OCI-LY1 (cell line): ENCODE measurements at regions not wholly inside any gene's neighbourhood (a gene's known extent, or its start where the extent isn't known, plus 50 kb on each side); places are given as distances from the start of the nearest gene placed in this dataset.

Experiments used
- H2AFZ ChIP-seq: fragments of 200-600 bp; sonication (generic), shearing (Covaris generic); 2 replicates; pipeline ENCODE4 v1.6.0; 2014; ENCODE audit warnings: antibody characterized with exemption, mild to moderate bottlenecking, low read length
- H3F3A ChIP-seq: fragments of 200-600 bp; sonication (generic), shearing (Covaris generic); 2 replicates; pipeline ENCODE4 v1.6.0; 2014; ENCODE audit warnings: mild to moderate bottlenecking, antibody characterized with exemption, low read length, moderate library complexity; ENCODE audit not compliant: insufficient read depth
- H3K27ac ChIP-seq: fragments of 200-600 bp; sonication (generic); 2 replicates; pipeline ENCODE4 v1.5.1; 2014; ENCODE audit warnings: low read length, mixed run types, mild to moderate bottlenecking, low read depth; ENCODE audit not compliant: poor library complexity, severe bottlenecking
- H3K27me3 ChIP-seq: fragments of 200-600 bp; sonication (generic); 2 replicates; pipeline ENCODE4 v1.6.0; 2014; ENCODE audit warnings: antibody characterized with exemption, mild to moderate bottlenecking, low read length, moderate library complexity; ENCODE audit not compliant: insufficient read depth
- H3K36me3 ChIP-seq: fragments of 200-600 bp; sonication (generic); 2 replicates; pipeline ENCODE4 v1.6.1; 2014; ENCODE audit warnings: mild to moderate bottlenecking, antibody characterized with exemption, low read length, moderate library complexity, mixed read lengths; ENCODE audit not compliant: insufficient read depth
- H3K4me1 ChIP-seq: fragments of 200-600 bp; sonication (generic); 2 replicates; pipeline ENCODE4 v1.5.1; 2014; ENCODE audit warnings: mild to moderate bottlenecking, low read length, moderate library complexity; ENCODE audit not compliant: insufficient read depth, severe bottlenecking
- H3K4me2 ChIP-seq: fragments of 200-600 bp; sonication (generic), shearing (Covaris generic); 2 replicates; pipeline ENCODE4 v1.6.1; 2014; ENCODE audit warnings: low read length
- H3K4me3 ChIP-seq: fragments of 200-600 bp; sonication (generic); 2 replicates; pipeline ENCODE4 v1.5.1; 2014; ENCODE audit warnings: low read length, low read depth, mild to moderate bottlenecking, mixed read lengths; ENCODE audit not compliant: poor library complexity, severe bottlenecking
- H3K79me2 ChIP-seq: fragments of 200-600 bp; shearing (Covaris generic); 2 replicates; pipeline ENCODE4 v1.6.1; 2016; ENCODE audit warnings: mixed run types, low read length, mixed read lengths; ENCODE audit not compliant: insufficient read depth
- H3K9ac ChIP-seq: fragments of 200-600 bp; sonication (generic), shearing (Covaris generic); 2 replicates; pipeline ENCODE4 v1.6.1; 2014; ENCODE audit warnings: mild to moderate bottlenecking, low read length, mixed read lengths
- H3K9me2 ChIP-seq: fragments of 200-600 bp; sonication (generic), shearing (Covaris generic); 2 replicates; pipeline ENCODE4 v1.6.1; 2014; ENCODE audit warnings: low read depth, mild to moderate bottlenecking, low read length, mixed read lengths
- H3K9me3 ChIP-seq: fragments of 200-600 bp; shearing (Covaris generic); 2 replicates; pipeline ENCODE4 v1.6.1; 2014; ENCODE audit warnings: low read length, mixed read lengths
- H4K20me1 ChIP-seq: fragments of 200-600 bp; sonication (generic), shearing (Covaris generic); 2 replicates; pipeline ENCODE4 v1.6.0; 2016; ENCODE audit warnings: mild to moderate bottlenecking, low read length; ENCODE audit not compliant: insufficient read depth
- EZH2 ChIP-seq: fragments of 200-600 bp; sonication (generic), shearing (Covaris generic); IDR thresholded peaks from 2 replicates; pipeline ENCODE4 v1.8.0; 2017; ENCODE audit warnings: borderline replicate concordance, mixed run types, mild to moderate bottlenecking, antibody characterized with exemption, low read length, moderate library complexity, mixed read lengths
- TF ChIP-seq, protein P1 (sequence below): fragments of 200-600 bp; sonication (generic), shearing (Covaris generic); IDR thresholded peaks from 2 replicates; pipeline ENCODE4 v1.5.1; 2017; ENCODE audit warnings: mild to moderate bottlenecking, antibody characterized with exemption, low read length, moderate library complexity, mixed read lengths

GRCh38 chr9:135275571-135276289, 188.3 kb downstream of the OLFM1 start:
- H2AFZ ChIP-seq, result no peak overlapping the region
- H3K79me2 ChIP-seq, result no peaks in the 10 kb centered on the region
- TF ChIP-seq, protein P1, sequence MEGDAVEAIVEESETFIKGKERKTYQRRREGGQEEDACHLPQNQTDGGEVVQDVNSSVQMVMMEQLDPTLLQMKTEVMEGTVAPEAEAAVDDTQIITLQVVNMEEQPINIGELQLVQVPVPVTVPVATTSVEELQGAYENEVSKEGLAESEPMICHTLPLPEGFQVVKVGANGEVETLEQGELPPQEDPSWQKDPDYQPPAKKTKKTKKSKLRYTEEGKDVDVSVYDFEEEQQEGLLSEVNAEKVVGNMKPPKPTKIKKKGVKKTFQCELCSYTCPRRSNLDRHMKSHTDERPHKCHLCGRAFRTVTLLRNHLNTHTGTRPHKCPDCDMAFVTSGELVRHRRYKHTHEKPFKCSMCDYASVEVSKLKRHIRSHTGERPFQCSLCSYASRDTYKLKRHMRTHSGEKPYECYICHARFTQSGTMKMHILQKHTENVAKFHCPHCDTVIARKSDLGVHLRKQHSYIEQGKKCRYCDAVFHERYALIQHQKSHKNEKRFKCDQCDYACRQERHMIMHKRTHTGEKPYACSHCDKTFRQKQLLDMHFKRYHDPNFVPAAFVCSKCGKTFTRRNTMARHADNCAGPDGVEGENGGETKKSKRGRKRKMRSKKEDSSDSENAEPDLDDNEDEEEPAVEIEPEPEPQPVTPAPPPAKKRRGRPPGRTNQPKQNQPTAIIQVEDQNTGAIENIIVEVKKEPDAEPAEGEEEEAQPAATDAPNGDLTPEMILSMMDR, result no peak
- no peak for TF ChIP-seq EZH2
- H3K9me2 ChIP-seq, result no peaks in the 10 kb centered on the region
- H3K4me1 ChIP-seq, result no peaks in the 10 kb centered on the region
- H3F3A ChIP-seq, result no peaks in the 10 kb centered on the region
- no peak overlapping the region for H3K27ac ChIP-seq
- no peaks in the 10 kb centered on the region for H3K9me3 ChIP-seq
- H3K4me3 ChIP-seq, result no peak overlapping the region
- peaks cover 11% of the 10 kb centered on the region; the same call in 1 of the 2 replicates for H3K27me3 ChIP-seq
- no peak overlapping the region for H3K9ac ChIP-seq
- no peak overlapping the region for H3K4me2 ChIP-seq
- H4K20me1 ChIP-seq, result no peaks in the 10 kb centered on the region
- H3K36me3 ChIP-seq, result no peaks in the 10 kb centered on the region

GRCh38 chr9:135277219-135278201, 190.0 kb downstream of the OLFM1 start:
- peaks cover 20% of the 10 kb centered on the region; the same call in 1 of the 2 replicates for H3K27me3 ChIP-seq
- no peak overlapping the region for H3K27ac ChIP-seq

DNA sequence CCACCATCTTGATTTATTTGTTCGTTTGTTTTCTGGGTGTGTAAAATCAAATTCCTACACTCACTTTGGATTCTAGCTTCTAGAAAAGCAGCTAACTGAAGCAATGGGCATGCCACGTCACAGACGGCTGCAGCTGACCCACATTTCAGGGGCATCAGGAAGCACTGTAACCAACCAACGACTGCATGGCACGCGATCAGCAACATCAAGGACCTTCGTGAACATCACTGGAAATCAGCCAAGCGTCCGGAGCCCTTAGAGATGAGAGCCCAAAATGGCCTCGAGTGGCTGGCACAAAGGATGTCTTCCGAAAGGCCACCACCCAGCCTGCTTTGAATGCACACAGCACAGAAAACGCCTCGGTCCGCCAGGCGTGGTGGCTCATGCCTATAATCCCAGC, 191.1 kb downstream of the OLFM1 start:
- no peaks in the 10 kb centered on the region for H3K4me1 ChIP-seq
- no peaks in the 10 kb centered on the region for H3K79me2 ChIP-seq
- no peak overlapping the region for H3K27ac ChIP-seq
- H4K20me1 ChIP-seq, result no peaks in the 10 kb centered on the region
- H3K4me2 ChIP-seq, result no peak overlapping the region
- H3K9me2 ChIP-seq, result no peaks in the 10 kb centered on the region
- H3K4me3 ChIP-seq, result no peak overlapping the region
- H3K27me3 ChIP-seq, result peaks cover 20% of the 10 kb centered on the region; the same call in 1 of the 2 replicates
- H3K36me3 ChIP-seq, result no peaks in the 10 kb centered on the region
- H3K9ac ChIP-seq, result no peak overlapping the region
- no peaks in the 10 kb centered on the region for H3F3A ChIP-seq
- TF ChIP-seq EZH2, result no peak
- TF ChIP-seq, protein P1, result no peak
- H3K9me3 ChIP-seq, result no peaks in the 10 kb centered on the region
- no peak overlapping the region for H2AFZ ChIP-seq

More at GRCh38 chr9:135277219-135278201, 190.0 kb downstream of the OLFM1 start:
- Histone ChIP-seq H2AFZ (no peak overlapping the region), H3K4me3 (no peak overlapping the region), H3K9ac (no peak overlapping the region), H4K20me1 (no peaks in the 10 kb centered on the region), H3K36me3 (no peaks in the 10 kb centered on the region), H3F3A (no peaks in the 10 kb centered on the region), H3K79me2 (no peaks in the 10 kb centered on the region), H3K9me3 (no peaks in the 10 kb centered on the region), H3K4me1 (no peaks in the 10 kb centered on the region), H3K9me2 (no peaks in the 10 kb centered on the region), H3K4me2 (no peak overlapping the region)
- TF ChIP-seq EZH2, result no peak
- TF ChIP-seq, protein P1, result no peak
